ENCODE measurements at regions not wholly inside any gene's neighbourhood (a gene's known extent, or its start where the extent isn't known, plus 50 kb on each side); places are given as distances from the start of the nearest gene placed in this dataset.

DNA sequence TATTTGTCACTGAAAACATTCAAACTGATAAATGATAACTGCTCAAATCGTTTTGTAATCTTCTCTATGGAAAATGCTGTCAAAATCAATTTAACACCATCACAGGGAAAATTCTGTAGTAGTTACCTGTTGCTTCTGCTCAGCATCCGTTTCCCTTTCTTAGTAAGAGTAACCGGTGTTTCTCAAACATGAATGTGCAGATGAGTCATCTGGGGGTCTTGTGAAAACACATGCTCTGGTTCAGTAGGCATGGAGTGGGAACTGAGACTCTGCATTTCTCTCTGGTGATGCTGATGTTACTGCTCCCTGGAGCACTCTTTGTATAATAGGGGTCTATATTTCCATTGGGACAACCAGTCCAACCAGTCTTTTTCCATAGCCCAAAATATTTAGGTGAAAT is 145.1 kb downstream of the SEMA6D start:
- 79 to 80% (median 80%) methylated on average over 3 of the region's 3 CpGs for WGBS, 3 donors
- H3K4me3 ChIP-seq = no peak overlapping the region
- no peaks in the 10 kb centered on the region for H3K36me3 ChIP-seq (ENCODE audit: insufficient read depth in 1 of 2, low read depth in 1 of 2)
- no peak for ATAC-seq
- no peak overlapping the region for H3K27ac ChIP-seq
- intact Hi-C loops (cut with DNase I) = no loop called here
- no peaks in the 10 kb centered on the region for H3K4me1 ChIP-seq
- DNase-seq = no peak
- TF ChIP-seq CTCF (IDR thresholded peaks at IDR 0.05) = no peak
- no peaks in the 10 kb centered on the region for H3K9me3 ChIP-seq
- no peaks in the 10 kb centered on the region for H3K27me3 ChIP-seq (ENCODE audit: insufficient read depth in 3 of 3, low read length in 2 of 3)

DNA sequence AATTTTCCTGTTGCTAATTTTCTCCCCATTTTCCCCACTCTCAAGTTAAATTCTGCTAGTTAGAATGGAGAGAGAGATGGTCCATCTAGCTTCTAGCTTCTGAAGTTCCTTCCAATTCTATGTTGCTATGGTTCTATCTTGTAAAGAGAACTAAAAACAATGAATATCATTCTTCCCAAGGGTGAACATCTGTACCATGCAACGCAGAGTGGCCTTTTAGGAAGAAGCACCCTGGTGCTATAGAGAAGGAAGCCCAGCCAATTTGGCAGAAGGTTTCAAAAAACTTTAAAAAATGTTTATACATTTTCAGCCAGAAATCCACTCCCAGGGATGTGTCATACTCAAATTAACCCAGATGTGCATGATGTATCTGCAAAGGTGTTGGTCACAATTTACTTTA is 149.1 kb downstream of the SEMA6D start:
- H3K4me3 ChIP-seq = no peak overlapping the region
- intact Hi-C loops (cut with DNase I) = no loop called here
- 60 to 69% (median 62%) methylated on average over 1 of the region's 1 CpG for WGBS, 3 donors
- DNase-seq (no peak), ATAC-seq (no peak)
- no peak for TF ChIP-seq CTCF (IDR thresholded peaks at IDR 0.05)
- H3K27ac ChIP-seq = no peak overlapping the region
- no peaks in the 10 kb centered on the region for H3K9me3 ChIP-seq
- no peaks in the 10 kb centered on the region for H3K4me1 ChIP-seq
- H3K36me3 ChIP-seq (ENCODE audit: insufficient read depth in 1 of 2, low read depth in 1 of 2) = no peaks in the 10 kb centered on the region
- no peaks in the 10 kb centered on the region for H3K27me3 ChIP-seq (ENCODE audit: insufficient read depth in 3 of 3, low read length in 2 of 3)

DNA sequence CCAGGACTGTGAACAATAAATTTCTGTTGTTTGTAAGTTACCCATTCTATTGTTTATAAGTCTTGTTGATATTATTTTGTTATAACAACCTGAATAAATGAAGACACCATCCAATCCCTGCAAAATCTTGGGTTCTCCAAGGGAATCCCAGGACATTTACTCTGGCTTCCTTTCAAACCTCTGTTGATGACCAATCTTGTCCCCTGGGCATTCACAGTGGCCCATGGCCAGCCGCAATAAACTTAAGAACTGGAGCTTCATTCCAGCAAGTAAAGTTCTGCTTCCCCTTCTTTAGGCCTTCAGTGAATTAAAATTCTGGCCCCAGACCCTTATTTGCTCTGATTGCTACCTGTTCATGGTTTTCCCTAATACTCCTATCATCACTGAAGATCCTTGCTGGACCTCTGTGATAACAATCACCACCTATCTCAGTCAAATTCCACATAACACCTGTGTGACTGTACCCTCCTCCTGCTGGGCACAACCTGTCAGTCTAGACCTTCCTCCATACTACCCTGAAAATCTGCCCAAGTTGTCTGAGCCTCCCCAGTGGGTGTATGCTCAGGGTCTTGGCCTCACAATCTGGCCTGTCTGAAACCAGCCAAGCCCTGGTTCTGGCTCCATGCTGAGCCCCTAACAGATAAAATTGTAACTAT is 153.1 kb downstream of the SEMA6D start:
- Histone ChIP-seq H3K4me1 (no peaks in the 10 kb centered on the region), H3K27ac (no peak overlapping the region), H3K36me3 (ENCODE audit: insufficient read depth in 1 of 2, low read depth in 1 of 2) (no peaks in the 10 kb centered on the region), H3K4me3 (no peak overlapping the region), H3K9me3 (no peaks in the 10 kb centered on the region), H3K27me3 (ENCODE audit: insufficient read depth in 3 of 3, low read length in 2 of 3) (no peaks in the 10 kb centered on the region)
- DNase-seq (no peak), ATAC-seq (no peak)
- intact Hi-C loops (cut with DNase I) = no loop called here
- TF ChIP-seq CTCF (IDR thresholded peaks at IDR 0.05) = no peak
- WGBS, 3 donors = 86 to 93% (median 86%) methylated on average over 1 of the region's 1 CpG

DNA sequence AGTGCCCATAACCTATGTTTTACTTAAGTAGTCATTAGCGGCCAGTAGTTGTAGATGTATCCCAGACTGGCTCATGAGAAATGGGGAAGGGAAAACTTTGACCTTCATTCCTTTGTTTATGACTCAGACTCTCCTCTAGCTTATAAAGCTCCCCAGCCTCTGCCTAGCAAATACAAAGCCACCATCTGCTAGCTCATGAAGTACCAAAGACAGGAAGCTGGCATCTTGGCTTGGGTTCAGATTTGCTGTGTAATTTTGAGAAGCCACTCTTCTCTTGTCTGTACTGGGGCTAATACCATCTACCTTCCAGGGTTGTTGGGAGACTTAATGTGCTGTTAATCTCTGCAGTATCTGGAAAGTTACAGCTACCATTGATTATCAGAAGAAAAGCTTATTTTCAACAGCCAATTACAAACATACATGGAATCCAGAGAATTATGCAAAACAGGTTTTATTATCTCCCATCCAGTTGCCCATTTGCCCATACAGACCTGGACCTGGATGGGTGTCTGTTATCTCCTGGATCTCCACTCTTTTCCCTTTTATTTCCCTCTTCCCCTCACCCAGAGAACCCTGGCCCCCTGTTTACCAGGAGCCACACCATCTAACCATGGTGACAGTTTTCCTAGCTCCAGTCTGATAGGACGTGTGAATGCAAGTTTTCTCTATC is 153.8 kb downstream of the SEMA6D start:
- DNase-seq (no peak), ATAC-seq (no peak)
- Histone ChIP-seq H3K36me3 (ENCODE audit: insufficient read depth in 1 of 2, low read depth in 1 of 2) (no peaks in the 10 kb centered on the region), H3K4me1 (no peaks in the 10 kb centered on the region), H3K27me3 (ENCODE audit: insufficient read depth in 3 of 3, low read length in 2 of 3) (no peaks in the 10 kb centered on the region), H3K9me3 (no peaks in the 10 kb centered on the region), H3K4me3 (no peak overlapping the region), H3K27ac (no peak overlapping the region)
- no peak for TF ChIP-seq CTCF (IDR thresholded peaks at IDR 0.05)
- intact Hi-C loops (cut with DNase I) = no loop called here
- 65 to 77% (median 74%) methylated on average over 2 of the region's 2 CpGs for WGBS, 3 donors

DNA sequence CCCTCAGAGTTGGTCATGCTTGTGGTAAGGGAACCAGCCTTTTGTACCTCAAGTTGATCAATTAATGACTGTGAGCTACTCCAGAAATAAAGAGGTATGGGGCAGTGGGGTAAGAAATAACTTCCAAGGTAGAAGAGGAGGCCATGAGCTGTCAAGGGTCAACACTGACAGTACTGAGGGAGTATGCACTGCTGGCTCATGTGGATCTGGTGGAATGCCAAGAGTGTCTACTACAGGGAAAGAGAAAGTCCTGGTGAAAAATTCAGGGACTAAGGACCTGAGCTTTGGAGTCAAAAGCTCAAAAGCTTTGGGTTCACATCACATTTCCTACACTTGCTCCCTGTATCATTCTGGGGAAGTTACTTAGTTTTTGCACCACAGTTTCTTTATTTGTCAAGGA is 154.9 kb downstream of the SEMA6D start:
- H3K9me3 ChIP-seq = no peaks in the 10 kb centered on the region
- no peak overlapping the region for H3K4me3 ChIP-seq
- no peaks in the 10 kb centered on the region for H3K4me1 ChIP-seq
- no peaks in the 10 kb centered on the region for H3K36me3 ChIP-seq (ENCODE audit: insufficient read depth in 1 of 2, low read depth in 1 of 2)
- H3K27ac ChIP-seq = no peak overlapping the region
- no peak for TF ChIP-seq CTCF (IDR thresholded peaks at IDR 0.05)
- no peaks in the 10 kb centered on the region for H3K27me3 ChIP-seq (ENCODE audit: insufficient read depth in 3 of 3, low read length in 2 of 3)
- DNase-seq (no peak), ATAC-seq (no peak)
- intact Hi-C loops (cut with DNase I) = no loop called here

Data from psoas muscle (tissue), 7 donors.